Bronchial epithelial cell (primary cell): ENCODE measurements at regions not wholly inside any gene's neighbourhood (a gene's known extent, or its start where the extent isn't known, plus 50 kb on each side); places are given as distances from the start of the nearest gene placed in this dataset.
A peak's percentile ranks its signal among the peaks of the same experiment; 100 is the strongest.

Source experiments
- DNase-seq: peaks from one replicate; pipeline ENCODE4 v3.0.0-alpha.2; 2010; ENCODE audit warnings: low read depth
- FAIRE-seq: peaks from 2 replicates; lab custom pipeline; 2011; peaks lifted over from hg19 to GRCh38; lab: Jason Lieb, UNC
- H3K27me3 ChIP-seq: 2 replicates; pipeline ENCODE4 v1.5.1; 2011; ENCODE audit warnings: low read length; ENCODE audit not compliant: control insufficient read depth, insufficient read depth
- H3K36me3 ChIP-seq: 2 replicates; pipeline ENCODE4 v1.5.1; 2011; ENCODE audit warnings: low read length; ENCODE audit not compliant: control insufficient read depth, insufficient read depth
- H3K4me3 ChIP-seq: 2 replicates; pipeline ENCODE4 v1.5.1; 2011; ENCODE audit warnings: mild to moderate bottlenecking, low read depth, low read length, control low read depth
- CTCF ChIP-seq: IDR thresholded peaks from 2 replicates; pipeline ENCODE4 v1.5.1; 2011; ENCODE audit warnings: mild to moderate bottlenecking, moderate library complexity, low read length, control low read depth, inconsistent platforms; ENCODE audit not compliant: insufficient read depth, severe bottlenecking

GRCh38 chr3:113096188-113096892 lies 105.6 kb downstream of the GTPBP8 start:
- TF ChIP-seq CTCF, result no peak
- FAIRE-seq (no peak), DNase-seq (no peak)
- Histone ChIP-seq H3K27me3 (no peaks in the 10 kb centered on the region), H3K36me3 (no peaks in the 10 kb centered on the region), H3K4me3 (no peak overlapping the region)

- DNase-seq, result peak; percentile 75
- FAIRE-seq, result no peak
- Histone ChIP-seq H3K36me3 (no peaks in the 10 kb centered on the region), H3K27me3 (no peaks in the 10 kb centered on the region), H3K4me3 (no peak overlapping the region)
- no peak for TF ChIP-seq CTCF
Measured at GRCh38 chr3:113097960-113098447, 107.2 kb downstream of the GTPBP8 start.

GRCh38 chr3:113100063-113100462 lies 109.3 kb downstream of the GTPBP8 start:
- FAIRE-seq, result no peak
- no peak overlapping the region for H3K4me3 ChIP-seq
- H3K27me3 ChIP-seq, result no peaks in the 10 kb centered on the region

GRCh38 chr3:113103588-113103987 lies 107.8 kb upstream of the BOC start:
- Histone ChIP-seq H3K4me3 (no peak overlapping the region), H3K27me3 (no peaks in the 10 kb centered on the region), H3K36me3 (no peaks in the 10 kb centered on the region)
- TF ChIP-seq CTCF, result no peak
- DNase-seq (no peak), FAIRE-seq (no peak)

More at GRCh38 chr3:113100063-113100462, 109.3 kb downstream of the GTPBP8 start:
- no peak for DNase-seq
- no peak for TF ChIP-seq CTCF
- H3K36me3 ChIP-seq, result no peaks in the 10 kb centered on the region

GRCh38 chr3:113104357-113105092 lies 106.8 kb upstream of the BOC start:
- no peak overlapping the region for H3K4me3 ChIP-seq
- no peaks in the 10 kb centered on the region for H3K36me3 ChIP-seq
- H3K27me3 ChIP-seq, result no peaks in the 10 kb centered on the region
- no peak for TF ChIP-seq CTCF
- FAIRE-seq (no peak), DNase-seq (no peak)
